ENCODE measurements at regions not wholly inside any gene's neighbourhood (a gene's known extent, or its start where the extent isn't known, plus 50 kb on each side); places are given as distances from the start of the nearest gene placed in this dataset.
"Not testable (repeated sequence)": the region's sequence is repeated elsewhere in the genome, so short reads cannot be mapped to it uniquely, and the experiment has no call there.

DNA sequence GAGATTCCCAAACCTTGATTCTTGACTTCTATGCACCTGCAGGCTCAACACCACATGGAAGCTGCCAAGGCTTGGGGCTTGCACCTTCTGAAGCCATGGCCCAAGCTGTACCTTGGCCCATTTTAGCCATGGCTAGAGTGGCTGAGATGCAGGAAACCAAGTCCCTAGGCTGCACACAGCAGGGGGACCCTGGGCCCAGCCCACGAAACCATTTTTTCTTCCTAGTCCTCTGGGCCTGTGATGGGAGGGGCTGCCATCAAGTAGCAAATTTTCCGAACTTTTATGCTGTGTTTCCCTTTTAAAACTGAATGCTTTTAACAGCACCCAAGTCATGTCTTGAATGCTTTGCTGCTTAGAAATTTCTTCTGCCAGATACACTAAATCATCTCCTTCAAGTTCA is 253.9 kb upstream of the RPS23 start:
- FAIRE-seq = not testable (repeated sequence)

DNA sequence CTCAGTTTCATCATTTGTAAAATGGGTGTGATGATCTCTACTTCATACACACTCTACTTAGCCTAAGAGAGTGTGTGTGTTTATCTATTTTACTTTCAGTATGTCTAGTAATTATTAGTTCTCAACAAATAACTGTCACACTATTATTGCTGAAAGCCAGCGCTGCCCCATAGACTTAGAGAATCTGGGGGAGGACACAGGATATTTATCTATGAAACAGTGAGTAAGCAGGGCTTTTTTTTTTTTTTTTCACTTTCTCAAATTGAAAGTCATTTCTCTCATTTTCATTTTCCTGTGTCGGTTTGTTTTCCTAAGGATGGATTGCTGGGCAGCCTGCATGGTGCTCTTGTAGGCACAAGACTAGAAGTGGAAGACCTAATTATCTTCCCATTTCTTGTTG is 248.4 kb upstream of the RPS23 start:
- FAIRE-seq = peak; percentile 5

DNA sequence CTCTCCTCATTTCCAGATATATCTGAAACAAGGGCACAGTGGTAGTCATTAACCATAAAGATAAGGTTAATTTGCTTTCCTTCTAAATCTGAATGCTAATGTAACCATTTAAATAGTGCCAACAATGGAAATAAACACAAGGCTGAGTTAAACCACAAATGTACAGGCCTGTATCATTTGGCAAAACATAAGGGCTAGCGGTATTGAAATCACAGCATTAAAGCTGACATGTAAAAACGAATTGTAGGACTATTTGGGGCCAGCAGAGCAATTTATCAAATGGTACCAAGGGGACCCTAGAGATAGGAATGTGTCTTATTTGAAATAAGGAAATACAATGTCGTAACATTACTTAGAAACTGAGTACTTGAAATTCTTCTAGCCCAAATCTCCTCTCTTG is 247.5 kb upstream of the RPS23 start:
- FAIRE-seq = no peak

DNA sequence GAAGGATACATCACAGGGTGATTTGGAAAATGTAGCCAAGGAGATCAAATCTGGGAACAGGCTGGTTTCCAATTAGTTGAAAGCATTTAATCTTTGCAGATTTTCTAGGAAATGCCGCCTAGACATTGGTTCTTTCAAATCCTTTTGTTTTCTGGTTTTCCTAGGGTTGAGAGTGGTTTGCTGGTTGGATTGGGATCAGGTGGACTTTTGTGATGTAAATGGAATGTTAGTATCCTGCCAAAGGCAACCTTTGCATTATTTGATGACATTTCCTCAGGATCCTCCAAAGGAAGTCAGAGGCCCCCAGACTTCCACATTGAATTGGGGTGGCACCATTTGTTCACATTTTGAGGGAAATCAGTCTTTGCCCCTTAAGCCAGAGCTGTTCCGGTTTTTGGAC is 245.5 kb upstream of the RPS23 start:
- FAIRE-seq = no peak

DNA sequence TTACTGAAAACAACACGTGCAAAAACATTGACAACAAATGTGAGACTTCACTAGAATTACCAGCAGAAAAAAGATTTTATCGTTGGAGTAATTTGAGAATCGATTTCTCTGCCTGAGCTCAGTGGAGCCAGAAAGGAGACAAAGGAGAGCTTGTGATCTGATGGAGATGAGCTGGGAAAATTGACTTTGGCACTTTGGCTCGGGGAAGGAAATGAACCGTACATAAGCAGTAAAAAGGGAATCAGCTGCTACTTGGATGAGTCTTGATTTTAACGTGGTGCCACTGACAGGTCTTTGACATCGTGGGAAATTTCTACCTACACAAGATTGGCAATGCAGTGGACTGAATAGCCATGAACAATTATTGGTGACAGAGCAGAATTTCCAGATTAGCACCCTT is 244.7 kb upstream of the RPS23 start:
- FAIRE-seq = no peak

DNA sequence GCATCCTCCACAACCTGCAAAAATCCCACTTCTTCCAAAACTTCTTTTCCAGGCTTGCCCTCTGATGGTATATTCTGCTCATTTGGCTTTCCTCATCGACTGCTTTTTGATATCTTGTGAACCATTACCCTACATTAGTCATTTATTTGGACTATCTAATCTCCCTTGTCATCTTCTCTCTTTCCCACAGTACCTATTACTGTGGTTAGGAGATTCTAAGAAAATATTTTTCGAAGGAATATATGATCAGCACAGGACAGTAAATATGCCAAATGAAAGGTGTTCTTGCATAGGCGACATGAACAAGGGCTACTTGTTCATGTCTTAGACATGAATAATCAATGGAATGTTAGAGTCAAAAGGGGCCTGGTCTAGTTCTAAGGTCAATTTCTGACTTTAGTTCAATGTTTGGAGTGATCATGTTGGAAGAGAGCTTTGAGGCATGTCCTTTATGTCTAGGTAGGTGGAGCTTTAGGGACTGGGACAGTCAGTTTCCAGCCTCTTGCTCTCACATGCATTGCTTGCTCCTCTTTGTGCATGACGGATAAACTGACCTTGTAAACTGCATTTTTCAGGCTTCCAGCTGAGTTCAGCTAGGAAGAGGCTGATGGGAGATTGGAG is 243.4 kb upstream of the RPS23 start:
- no peak for FAIRE-seq

DNA sequence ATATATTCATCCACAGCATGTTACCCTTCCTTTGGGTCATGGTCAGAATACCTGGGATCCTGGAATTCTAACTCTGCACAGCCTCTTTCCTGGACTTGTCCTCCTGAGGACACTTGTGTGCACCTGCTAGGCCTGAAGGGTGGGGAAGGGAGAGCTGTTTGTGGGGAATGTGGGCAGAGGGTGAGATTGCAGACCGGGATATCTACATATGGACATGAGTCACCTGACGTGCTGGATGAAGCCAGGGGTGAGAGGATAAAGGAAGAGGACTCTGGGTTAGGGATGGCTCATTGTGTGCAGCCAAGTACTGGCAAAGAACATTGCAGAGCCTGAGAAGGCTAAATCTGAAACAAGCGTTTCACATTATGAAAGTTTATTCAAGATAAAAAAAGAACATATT is 241.4 kb upstream of the RPS23 start:
- no peak for FAIRE-seq

DNA sequence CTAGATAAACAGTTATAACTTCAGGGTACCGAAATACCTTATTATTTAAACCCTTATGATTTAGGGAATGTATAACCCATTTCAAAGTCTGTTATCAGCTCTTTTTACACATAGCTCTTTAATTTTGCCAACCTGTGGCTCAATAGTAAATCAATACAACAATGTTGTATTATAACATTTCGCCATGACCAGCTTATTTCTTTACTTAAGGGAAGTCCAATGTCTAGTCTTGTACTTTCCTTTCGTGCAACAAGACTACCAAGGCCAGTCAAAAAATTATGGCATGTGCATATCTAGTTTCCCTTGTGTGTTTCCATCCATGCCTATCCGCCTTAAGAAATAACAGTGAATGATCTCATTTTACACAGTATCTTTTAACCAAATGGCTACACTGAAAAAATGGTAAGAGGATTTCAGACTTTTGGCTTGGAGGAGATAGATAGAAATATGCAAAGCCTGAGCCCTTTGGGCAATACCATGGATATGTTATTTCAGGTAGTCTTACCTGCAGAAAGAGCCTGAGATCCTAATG is 239.5 kb upstream of the RPS23 start:
- no peak for FAIRE-seq

DNA sequence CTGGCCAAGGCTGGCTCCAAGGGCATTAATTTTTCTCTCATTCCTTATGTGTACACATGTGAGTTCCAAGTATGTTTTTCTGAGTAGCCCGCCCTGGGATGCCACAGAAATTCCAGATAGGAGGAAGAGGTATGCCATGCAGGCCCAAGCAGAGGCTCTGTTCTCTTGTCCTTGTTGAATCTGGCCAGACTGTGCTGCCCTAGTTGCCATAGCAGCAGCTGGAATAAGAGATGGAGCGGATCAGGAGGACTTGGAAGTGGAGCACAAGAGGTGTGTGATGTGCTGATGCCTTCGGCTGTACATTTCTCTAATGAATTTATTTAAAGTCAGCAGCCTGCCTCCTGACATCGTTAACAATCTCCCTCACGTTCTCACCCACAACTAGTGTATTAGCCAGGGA is 235.6 kb upstream of the RPS23 start:
- no peak for FAIRE-seq

DNA sequence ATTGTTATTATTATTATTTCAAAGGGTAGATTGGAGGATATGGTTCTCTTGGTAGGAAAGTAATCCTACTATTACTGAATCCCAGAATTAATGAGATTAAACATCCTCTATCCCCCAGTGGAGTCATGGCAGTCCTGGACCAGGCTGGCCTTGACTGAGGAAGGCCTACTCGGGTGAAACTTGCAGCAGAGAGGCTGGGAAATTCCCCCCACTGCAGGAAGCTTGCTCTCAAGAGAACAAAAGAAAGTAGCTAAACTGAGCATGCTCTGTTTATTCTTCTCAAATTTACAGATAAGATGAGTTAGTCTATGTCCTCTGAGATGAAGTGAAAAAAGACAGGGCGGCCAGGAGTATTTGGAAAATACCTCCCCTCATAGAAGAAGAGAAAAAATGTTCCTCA is 233.9 kb upstream of the RPS23 start:
- no peak for FAIRE-seq

DNA sequence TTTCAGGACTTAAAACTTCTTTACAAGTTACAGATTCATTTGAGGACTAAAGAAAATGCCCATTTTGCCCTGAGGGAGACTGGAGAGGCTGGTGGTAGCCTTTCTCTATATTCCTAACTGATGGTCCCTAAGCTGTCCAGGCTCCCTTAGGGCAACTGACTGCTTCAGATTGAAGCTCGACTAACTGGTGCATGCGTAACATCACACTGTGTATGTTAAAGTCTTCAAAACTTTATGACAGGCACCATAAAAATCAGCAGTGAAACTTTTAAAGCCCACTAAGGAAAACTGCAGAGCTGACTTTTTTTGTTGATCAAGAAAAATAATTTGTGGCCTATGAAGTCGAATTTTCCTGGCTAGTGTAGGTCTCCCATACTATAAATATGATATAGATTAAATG is 233.0 kb upstream of the RPS23 start:
- FAIRE-seq = no peak

DNA sequence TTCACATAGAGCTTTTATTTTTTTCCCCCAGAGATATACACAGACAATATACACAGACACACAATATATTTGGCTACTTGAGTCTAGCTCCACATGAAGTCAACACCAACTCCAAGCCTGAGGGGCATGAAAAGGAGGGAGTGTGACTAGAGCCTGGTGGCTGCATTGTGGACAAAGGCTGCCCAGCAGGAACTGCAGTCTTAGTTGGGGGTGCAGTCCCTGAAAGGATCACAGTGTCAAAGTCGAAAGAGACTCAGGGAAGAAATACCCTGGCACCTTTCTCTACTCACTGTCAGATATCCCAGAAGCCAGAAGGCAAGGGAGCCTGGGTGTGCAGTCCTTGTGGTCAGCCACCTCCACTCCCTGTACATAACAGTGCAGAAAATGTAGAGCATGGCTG is 231.6 kb upstream of the RPS23 start:
- no peak for FAIRE-seq

DNA sequence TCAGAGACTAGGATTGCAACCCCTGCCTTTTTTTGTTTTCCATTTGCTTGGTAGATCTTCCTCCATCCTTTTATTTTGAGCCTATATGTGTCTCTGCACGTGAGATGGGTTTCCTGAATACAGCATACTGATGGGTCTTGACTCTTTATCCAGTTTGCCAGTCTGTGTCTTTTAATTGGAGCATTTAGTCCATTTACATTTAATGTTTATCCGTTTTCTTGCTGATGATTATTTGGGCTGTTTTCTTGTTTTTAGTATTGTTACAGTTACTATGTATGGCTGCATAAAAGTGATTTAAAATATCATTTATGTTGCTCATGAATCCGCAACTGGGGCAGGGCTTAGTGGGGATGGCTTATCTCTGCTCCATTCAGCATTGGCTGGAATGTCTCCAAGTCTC is 228.2 kb upstream of the RPS23 start:
- not testable (repeated sequence) for FAIRE-seq

DNA sequence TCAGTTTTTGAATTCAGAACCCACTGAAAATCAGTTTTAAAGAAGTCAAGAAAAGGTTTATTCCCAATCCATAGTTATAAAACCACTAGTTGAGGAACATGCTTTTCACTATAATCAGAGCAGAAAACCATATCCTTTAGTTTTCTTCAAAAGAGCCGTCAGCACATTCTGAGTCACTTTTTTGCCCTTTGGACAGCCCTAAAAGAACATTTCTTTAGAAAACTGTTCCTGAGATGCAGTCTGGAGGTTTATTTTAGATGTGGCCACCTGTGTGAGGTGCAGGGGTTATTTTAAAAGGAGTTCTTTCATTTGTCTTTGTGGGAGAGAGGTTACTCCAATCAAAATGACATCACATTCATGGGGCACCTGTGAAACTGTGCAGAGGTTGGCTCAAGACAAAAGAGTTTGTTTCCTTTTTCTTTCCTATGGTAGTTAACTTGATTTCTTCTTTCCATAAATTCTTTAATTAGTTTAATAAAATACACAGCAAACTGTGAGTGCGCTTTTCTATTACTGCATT is 221.6 kb upstream of the RPS23 start:
- FAIRE-seq = peak; percentile 9

DNA sequence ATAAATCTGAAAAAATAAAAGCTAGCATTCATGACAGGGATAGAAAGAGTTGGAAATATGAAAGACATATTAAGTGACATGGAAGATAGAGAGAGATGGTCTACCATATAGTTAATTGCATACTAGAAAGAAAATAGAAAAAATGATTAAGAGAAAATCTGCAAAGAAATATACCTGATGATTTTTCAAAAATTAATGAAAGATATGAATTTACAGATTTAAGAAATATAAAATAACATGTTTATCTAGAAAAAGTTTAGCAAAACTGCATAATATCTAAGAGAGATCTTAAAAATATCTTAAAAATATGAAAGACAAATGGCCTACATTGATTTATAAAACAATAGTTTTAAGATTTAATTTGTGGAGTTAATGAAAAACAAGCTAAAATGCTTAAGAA is 219.1 kb upstream of the RPS23 start:
- no peak for FAIRE-seq

DNA sequence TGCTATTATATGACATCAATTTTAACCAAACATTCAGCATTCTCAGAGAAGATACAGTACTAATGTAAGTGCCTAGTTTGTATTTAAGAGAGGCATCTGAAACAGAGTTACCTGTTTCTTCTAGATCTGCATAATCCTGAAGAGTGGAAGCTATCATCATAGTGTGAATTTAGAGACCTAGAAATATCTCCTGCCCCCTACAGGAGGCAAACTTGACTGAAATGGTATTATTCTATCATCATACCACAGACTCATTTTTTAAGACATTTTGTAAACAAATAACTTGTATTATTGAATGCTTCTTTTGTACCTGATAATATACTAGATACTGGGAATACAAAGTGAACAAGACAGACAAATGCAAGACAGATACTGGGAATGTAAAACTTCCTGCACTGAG is 216.8 kb upstream of the RPS23 start:
- no peak for FAIRE-seq

DNA sequence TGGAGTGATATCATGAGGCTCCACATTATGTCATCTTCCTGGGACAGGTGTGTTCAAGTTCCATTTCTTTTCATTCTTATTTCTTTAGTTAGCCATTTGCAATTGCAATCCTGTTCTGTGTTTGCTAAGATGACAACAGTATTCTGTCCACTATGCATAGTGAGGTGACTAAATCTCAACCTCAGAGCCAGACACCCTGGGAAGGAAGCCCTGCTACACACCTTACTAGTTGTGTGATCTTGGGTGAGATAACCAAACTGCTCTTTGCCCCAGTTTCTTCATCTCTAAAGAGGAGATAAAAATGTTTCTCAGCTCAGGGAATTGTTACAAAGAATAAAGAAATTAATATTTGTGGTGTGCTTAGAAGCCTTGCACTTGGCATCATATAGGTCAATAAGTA is 215.1 kb upstream of the RPS23 start:
- FAIRE-seq = no peak

DNA sequence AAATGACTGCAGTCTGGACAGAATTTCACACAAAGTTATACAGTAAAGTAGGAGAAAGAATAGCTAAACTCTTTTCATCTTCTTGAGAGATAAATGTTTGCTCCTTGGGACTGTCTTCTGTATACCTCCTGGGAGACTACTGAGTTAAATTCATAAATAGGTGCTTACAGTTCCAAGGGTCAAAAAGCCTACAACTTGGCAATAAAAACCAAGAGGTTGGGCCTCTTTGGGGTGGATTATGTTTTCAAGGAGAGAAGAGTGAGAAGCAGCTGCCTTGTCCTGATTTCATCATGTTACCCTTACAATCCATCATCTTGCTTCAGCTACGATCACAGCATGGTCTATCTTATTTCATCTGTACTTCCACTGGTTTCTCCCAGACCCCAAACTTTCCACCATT is 213.2 kb upstream of the RPS23 start:
- no peak for FAIRE-seq

DNA sequence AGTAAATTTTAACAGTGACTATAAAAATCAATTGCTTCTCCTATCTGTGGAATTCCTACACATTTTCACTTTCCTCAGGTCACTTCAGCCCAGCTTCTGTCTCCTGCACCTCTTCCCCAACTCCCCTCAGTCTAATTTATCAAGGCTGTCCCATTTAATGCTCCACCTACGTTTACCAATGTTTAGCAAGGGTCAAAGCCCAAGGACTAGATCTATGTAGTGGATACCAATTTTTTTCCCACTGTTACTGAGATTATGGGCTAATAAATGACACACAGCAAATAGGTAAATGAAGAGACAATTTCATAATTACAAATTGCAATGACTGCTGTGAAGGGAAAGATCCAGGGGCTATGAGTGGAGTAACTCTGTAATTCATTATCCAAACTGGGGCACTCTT is 211.5 kb upstream of the RPS23 start:
- FAIRE-seq = no peak

DNA sequence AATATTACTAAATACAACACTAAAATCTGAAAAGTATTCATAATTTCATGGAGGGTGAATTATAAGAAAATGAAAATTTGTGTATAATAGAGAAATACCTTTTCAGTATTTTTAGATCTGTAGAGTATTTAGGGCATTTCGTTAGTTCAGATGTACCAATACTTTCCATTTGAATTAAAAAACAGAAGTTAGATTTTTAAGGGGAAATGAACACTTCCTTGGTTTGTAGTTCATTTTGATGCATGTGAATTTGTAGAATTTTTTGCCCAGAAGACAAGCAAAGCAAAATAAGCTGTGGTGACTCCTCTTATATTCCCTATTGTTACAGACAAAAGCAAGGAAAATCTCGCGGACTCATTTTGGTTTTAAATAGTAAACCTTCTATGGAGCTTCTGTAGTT is 209.0 kb upstream of the RPS23 start:
- no peak for FAIRE-seq

DNA sequence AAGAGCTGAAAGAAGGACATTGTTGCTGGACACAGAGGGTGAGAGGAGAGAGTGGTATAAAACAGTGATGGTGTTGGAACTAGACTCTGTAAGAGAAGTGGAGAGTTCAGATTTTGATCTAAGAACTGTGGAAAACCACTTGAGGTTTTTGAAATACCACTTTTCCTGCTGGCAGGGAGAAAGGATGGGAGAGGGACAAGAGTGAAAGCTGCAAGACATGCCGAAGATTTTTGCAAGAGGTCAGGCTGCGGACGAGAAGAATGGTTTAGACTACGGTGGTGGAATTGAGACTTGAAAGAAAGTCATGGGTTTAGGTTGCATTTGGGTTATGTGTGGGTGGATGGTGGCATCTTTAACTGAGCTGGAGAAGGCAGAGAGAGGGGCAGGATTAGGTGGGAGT is 202.2 kb upstream of the RPS23 start:
- no peak for FAIRE-seq

DNA sequence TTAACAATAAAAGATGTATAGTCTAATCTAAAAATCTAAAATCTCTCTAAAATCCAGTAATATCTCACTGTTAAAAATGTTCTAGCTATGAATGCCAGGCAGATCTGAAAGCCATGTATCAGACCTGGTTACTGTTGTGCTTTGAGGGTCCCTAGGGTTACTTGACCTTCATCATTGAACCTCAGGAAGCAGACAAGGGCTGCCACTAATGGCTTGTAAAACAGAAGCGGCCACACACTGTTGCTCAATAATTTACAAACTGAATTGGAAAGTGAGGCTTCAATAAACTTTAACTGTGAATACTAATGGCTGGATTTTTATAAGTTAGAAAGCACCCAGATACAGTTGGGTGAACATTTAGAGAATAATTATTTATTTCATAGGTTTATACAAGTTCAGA is 198.0 kb upstream of the RPS23 start:
- FAIRE-seq = no peak

DNA sequence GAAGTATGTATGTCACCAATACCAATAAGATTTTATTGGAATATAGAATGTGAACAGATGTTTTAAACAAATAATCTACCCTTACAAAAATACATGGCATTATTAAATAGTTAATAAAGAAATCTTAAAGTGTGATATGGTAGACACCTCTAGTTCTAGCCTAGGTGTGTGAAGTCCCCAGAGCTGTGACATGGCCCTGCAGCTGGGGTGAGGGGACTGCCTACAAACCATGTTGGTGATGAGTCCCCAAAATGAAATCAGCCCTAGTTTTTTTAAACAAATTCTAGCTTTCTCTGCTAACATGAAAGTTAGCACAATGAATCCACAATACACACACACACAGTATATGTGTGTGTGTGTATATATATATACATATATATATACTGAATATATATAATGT is 195.1 kb upstream of the RPS23 start:
- no peak for FAIRE-seq

DNA sequence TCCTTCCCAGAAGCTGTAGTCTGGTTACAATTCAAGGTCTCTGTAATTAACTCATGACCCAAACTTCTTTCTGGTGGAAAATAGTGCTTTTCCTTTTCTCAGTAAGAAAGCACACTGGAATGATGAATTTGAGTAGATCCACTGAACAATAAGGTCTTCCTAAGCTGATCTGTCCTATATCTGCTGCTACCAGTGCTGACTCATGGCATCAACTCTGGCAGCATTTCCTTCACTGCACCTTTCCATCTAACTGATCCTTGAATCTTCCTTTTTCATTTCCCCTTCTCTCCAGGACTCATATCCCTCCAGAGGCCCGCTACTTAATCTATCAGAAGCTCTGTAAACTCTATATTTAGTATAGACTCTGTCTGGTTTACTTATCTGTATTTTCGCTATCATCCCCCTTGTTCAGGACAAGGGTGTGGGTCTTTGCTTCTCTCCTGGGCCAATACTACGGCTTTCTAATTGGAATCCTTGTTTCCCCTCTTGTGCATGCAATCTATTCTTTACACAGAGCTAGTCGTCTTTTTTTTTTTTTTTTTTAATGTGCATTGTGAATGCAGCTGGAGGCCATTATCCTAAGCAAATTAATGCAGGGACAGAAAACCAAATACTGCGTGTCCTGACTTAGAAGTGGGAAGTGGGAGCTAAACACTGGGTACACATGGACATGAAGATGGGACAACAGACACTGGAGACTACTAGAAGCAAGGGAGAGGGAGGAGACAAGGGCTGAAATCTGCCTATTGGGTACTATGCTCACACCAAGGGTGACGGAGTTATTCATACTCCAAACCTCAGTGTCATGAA is 192.2 kb upstream of the RPS23 start:
- no peak for FAIRE-seq

Data from islet of Langerhans (tissue), 1 donor.